ENCODE measurements at regions not wholly inside any gene's neighbourhood (a gene's known extent, or its start where the extent isn't known, plus 50 kb on each side); places are given as distances from the start of the nearest gene placed in this dataset.
"Not testable (repeated sequence)": the region's sequence is repeated elsewhere in the genome, so short reads cannot be mapped to it uniquely, and the experiment has no call there.

GRCh38 chr6:76914737-76915136 is 548.6 kb downstream of the HTR1B start:
- no peak overlapping the region for H3K4me3 ChIP-seq (ENCODE audit: low read depth, low read length)
- TF ChIP-seq CTCF (IDR thresholded peaks at IDR 0.05; ENCODE audit: insufficient read depth, low read depth, low read length, missing control alignments) = no peak
- no peak for DNase-seq (ENCODE audit: low read depth)

- not testable (repeated sequence) for DNase-seq (ENCODE audit: low read depth); H3K4me3 ChIP-seq (ENCODE audit: low read depth, low read length)
These were observed 557.8 kb downstream of the HTR1B start for GRCh38 chr6:76905541-76905940.

- H3K4me3 ChIP-seq (ENCODE audit: low read depth, low read length) = no peak overlapping the region
- no peak for DNase-seq (ENCODE audit: low read depth)
- no peak for TF ChIP-seq CTCF (IDR thresholded peaks at IDR 0.05; ENCODE audit: insufficient read depth, low read depth, low read length, missing control alignments)
These were observed 570.7 kb downstream of the HTR1B start for GRCh38 chr6:76892542-76892941.

- no peak overlapping the region for H3K4me3 ChIP-seq (ENCODE audit: low read depth, low read length)
- no peak for TF ChIP-seq CTCF (IDR thresholded peaks at IDR 0.05; ENCODE audit: insufficient read depth, low read depth, low read length, missing control alignments)
These were observed 574.9 kb downstream of the HTR1B start for GRCh38 chr6:76888351-76888750.

GRCh38 chr6:76886900-76887299 is 576.4 kb downstream of the HTR1B start:
- no peak for TF ChIP-seq CTCF (IDR thresholded peaks at IDR 0.05; ENCODE audit: insufficient read depth, low read depth, low read length, missing control alignments)
- H3K4me3 ChIP-seq (ENCODE audit: low read depth, low read length) = no peak overlapping the region
- DNase-seq (ENCODE audit: low read depth) = no peak

More at GRCh38 chr6:76888351-76888750, 574.9 kb downstream of the HTR1B start:
- no peak for DNase-seq (ENCODE audit: low read depth)

GRCh38 chr6:76885861-76886301 is 577.4 kb downstream of the HTR1B start:
- no peak for DNase-seq (ENCODE audit: low read depth)
- H3K4me3 ChIP-seq (ENCODE audit: low read depth, low read length) = no peak overlapping the region
- TF ChIP-seq CTCF (IDR thresholded peaks at IDR 0.05; ENCODE audit: insufficient read depth, low read depth, low read length, missing control alignments) = no peak

- DNase-seq (ENCODE audit: low read depth) = no peak
- TF ChIP-seq CTCF (IDR thresholded peaks at IDR 0.05; ENCODE audit: insufficient read depth, low read depth, low read length, missing control alignments) = no peak
- H3K4me3 ChIP-seq (ENCODE audit: low read depth, low read length) = no peak overlapping the region
These were observed 581.9 kb downstream of the HTR1B start for GRCh38 chr6:76881414-76881813.
